K562 (cell line): ENCODE measurements at regions not wholly inside any gene's neighbourhood (a gene's known extent, or its start where the extent isn't known, plus 50 kb on each side); places are given as distances from the start of the nearest gene placed in this dataset.

Experiments used
- ATAC-seq: fragments of 200-7000 bp; cut with Tn5 transposase; 3 replicates; pipeline ENCODE4 v1.9.1; 2020; ENCODE audit warnings: moderate library complexity
- BruUV-seq: library from RNA; stranded (reverse); fragments of 400-500 nt; replicated peaks from 2 replicates; lab custom pipeline; 2021; lab: Mats Ljungman, UMichigan
- CTCF ChIA-PET: fragments of 300-600 bp; formaldehyde crosslinking; extraction: SDS; loops from one replicate; lab custom pipeline; 2021; ENCODE audit warnings: low intra/inter-chr PET ratio; lab: Yijun Ruan, JAX
- POLR2A ChIA-PET: fragments of 300-600, 350-650 bp; sonication (Branson Sonifier 250); formaldehyde crosslinking; extraction: SDS; loops from one replicate; lab custom pipeline; 2021; ENCODE audit warnings: antibody characterized with exemption, inconsistent platforms; lab: Yijun Ruan, JAX
- DNase-seq, 4 experiments: peaks; one replicate each; pipeline versions ENCODE4 v3.0.0 to v3.0.0-alpha.2; 2011 to 2018; ENCODE audit warnings: low spot score in 3 of 4, mixed read lengths in 3 of 4; ENCODE audit errors: extremely low read depth in 1 of 4
- FAIRE-seq: peaks from 2 replicates; lab custom pipeline; 2011; peaks lifted over from hg19 to GRCh38; lab: Jason Lieb, UNC
- H2AFZ ChIP-seq: 2 replicates; pipeline ENCODE4 v1.6.0; 2011; ENCODE audit warnings: low read depth, low read length, control low read depth, inconsistent platforms
- H3K27ac ChIP-seq: fragments of 200-600 bp; 3 replicates; pipeline ENCODE4 v1.8.0; 2011; ENCODE audit warnings: low read depth, mild to moderate bottlenecking, control low read depth, inconsistent platforms, low read length, moderate library complexity, mixed read lengths; ENCODE audit errors: extremely low read depth
- H3K27me3 ChIP-seq, 2 experiments: fragments of 300-600 bp in 1 of 2; 2 replicates in 1 of 2; 3 replicates in 1 of 2; pipeline versions ENCODE4 v1.6.0 to v1.8.0; 2011; ENCODE audit warnings: inconsistent platforms in 2 of 2, low read length in 2 of 2, mild to moderate bottlenecking in 1 of 2, mixed read lengths in 1 of 2, moderate library complexity in 1 of 2; ENCODE audit not compliant: control insufficient read depth in 2 of 2, insufficient read depth in 2 of 2
- H3K36me3 ChIP-seq: fragments of 300-600 bp; 3 replicates; pipeline ENCODE4 v1.8.0; 2011; ENCODE audit warnings: mild to moderate bottlenecking, low read length, inconsistent platforms; ENCODE audit not compliant: control insufficient read depth, insufficient read depth
- H3K4me1 ChIP-seq, 2 experiments: fragments of 200-600 bp in 1 of 2; replicated peaks in 1 of 2; 2 replicates in 1 of 2; 3 replicates in 1 of 2; pipeline versions ENCODE4 v1.5.1 to v1.8.0; 2011; ENCODE audit warnings: inconsistent platforms in 2 of 2, low read length in 2 of 2, mild to moderate bottlenecking in 1 of 2, mixed read lengths in 1 of 2, moderate library complexity in 1 of 2; ENCODE audit not compliant: control insufficient read depth in 2 of 2, insufficient read depth in 2 of 2
- H3K4me2 ChIP-seq: 2 replicates; pipeline ENCODE4 v1.6.1; 2011; ENCODE audit warnings: low read length, control low read depth, inconsistent platforms, mixed read lengths; ENCODE audit not compliant: insufficient read depth
- H3K4me3 ChIP-seq: fragments of 200-600 bp; sonication (generic), shearing (Covaris generic); 2 replicates; pipeline ENCODE4 v1.5.1; 2016; ENCODE audit warnings: control low read depth, inconsistent platforms
- H3K79me2 ChIP-seq: fragments of 200-600 bp; 3 replicates; pipeline ENCODE4 v1.8.0; 2011; ENCODE audit warnings: low read length, inconsistent platforms; ENCODE audit not compliant: control insufficient read depth, insufficient read depth
- H3K9ac ChIP-seq, 2 experiments: 2 replicates each; pipeline versions ENCODE4 v1.6.0 to v1.6.1; 2011; ENCODE audit warnings: low read depth in 2 of 2, low read length in 2 of 2, control low read depth in 1 of 2, inconsistent platforms in 1 of 2, mild to moderate bottlenecking in 1 of 2, mixed read lengths in 1 of 2; ENCODE audit not compliant: insufficient read depth in 1 of 2
- H3K9me1 ChIP-seq: one replicate; pipeline ENCODE4 v1.6.0; 2011; ENCODE audit warnings: inconsistent platforms, mild to moderate bottlenecking, low read length, moderate library complexity; ENCODE audit not compliant: control insufficient read depth, insufficient read depth
- H3K9me3 ChIP-seq: replicated peaks from 2 replicates; pipeline ENCODE4 v1.5.1; 2011; ENCODE audit warnings: low read depth, low read length, inconsistent platforms; ENCODE audit not compliant: control insufficient read depth, insufficient read depth
- H4K20me1 ChIP-seq: replicated peaks from 2 replicates; pipeline ENCODE4 v1.6.1; 2011; ENCODE audit warnings: low read length, inconsistent platforms, mixed read lengths; ENCODE audit not compliant: control insufficient read depth, insufficient read depth
- CBX3 ChIP-seq, 2 experiments: IDR thresholded peaks; 1 replicate in 1 of 2; 2 replicates in 1 of 2; pipeline ENCODE4 v1.6.1; 2012; ENCODE audit warnings: inconsistent platforms in 2 of 2, low read length in 2 of 2, borderline replicate concordance in 1 of 2, control low read depth in 1 of 2
- CREBBP ChIP-seq: IDR thresholded peaks from one replicate; pipeline ENCODE4 v1.6.1; 2012; ENCODE audit warnings: low read depth, mild to moderate bottlenecking, control low read depth, inconsistent platforms, low read length
- CTBP1 ChIP-seq: fragments of 450-650 bp; IDR thresholded peaks from 2 replicates; pipeline ENCODE4 v1.6.1; 2016; ENCODE audit warnings: borderline replicate concordance
- HDAC3 ChIP-seq: fragments of 450-650 bp; IDR thresholded peaks from 2 replicates; pipeline ENCODE4 v1.6.1; 2018; ENCODE audit warnings: borderline replicate concordance, mild to moderate bottlenecking, moderate library complexity; ENCODE audit not compliant: partially characterized antibody
- RFX5 ChIP-seq: IDR thresholded peaks from 2 replicates; pipeline ENCODE4 v1.6.1; 2011; ENCODE audit warnings: low read depth, mild to moderate bottlenecking, improper control_type of control experiment, low read length
- SMAD1 ChIP-seq: fragments of 150-350 bp; IDR thresholded peaks from 2 replicates; pipeline ENCODE4 v1.6.1; 2014; ENCODE audit warnings: low read length, low read depth; ENCODE audit not compliant: partially characterized antibody
- TEAD4 ChIP-seq, 2 experiments: sonication (generic) in 1 of 2; formaldehyde crosslinking in 1 of 2; IDR thresholded peaks; 2 replicates each; pipeline versions ENCODE4 v1.6.1 to v1.8.0; 2012 to 2022; ENCODE audit warnings: borderline replicate concordance in 1 of 2, inconsistent platforms in 1 of 2, low read length in 1 of 2, mild to moderate bottlenecking in 1 of 2, missing genetic modification reagents in 1 of 2
- ZBTB7A ChIP-seq: IDR thresholded peaks from 2 replicates; pipeline ENCODE4 v1.6.1; 2011; ENCODE audit warnings: low read depth, mild to moderate bottlenecking, low read length, moderate library complexity, borderline replicate concordance; ENCODE audit not compliant: control insufficient read depth
- ZNF717 ChIP-seq: fragments of 250-450 bp; sonication (Bioruptor Pico); IDR thresholded peaks from 2 replicates; pipeline ENCODE4 v1.5.0; 2021
- WGBS: fragments of 100-300 bp; shearing (Covaris generic); methylation state at CpG from one replicate; pipeline ENCODE4 v1.1.6; 2016; ENCODE audit warnings: low coverage, mixed read lengths; ENCODE audit not compliant: insufficient coverage; ENCODE audit errors: missing lambda C conversion rate; 5-methylcytosine and 5-hydroxymethylcytosine counted together
- in situ Hi-C: fragments of 300-500 bp; cut with MboI; formaldehyde crosslinking; loops from 4 replicates; pipeline ENCODE4 v1.15.0; 2018; ENCODE audit warnings: inconsistent platforms, mixed read lengths
- intact Hi-C: fragments of 100-400 bp; cut with micrococcal nuclease; formaldehyde crosslinking; loops from 2 replicates; pipeline ENCODE4 v1.14.2; 2022
- TF ChIP-seq, protein P1 (sequence below): sonication (generic); formaldehyde crosslinking; IDR thresholded peaks from 2 replicates; pipeline ENCODE4 v1.8.0; 2022; ENCODE audit warnings: mild to moderate bottlenecking, missing genetic modification reagents
- TF ChIP-seq, protein P2 (sequence below), 2 experiments: fragments of 150-350 bp in 1 of 2; IDR thresholded peaks; 2 replicates each; pipeline ENCODE4 v1.6.1; 2012 to 2016; ENCODE audit warnings: low read depth in 2 of 2, low read length in 2 of 2, mild to moderate bottlenecking in 1 of 2, moderate library complexity in 1 of 2

DNA sequence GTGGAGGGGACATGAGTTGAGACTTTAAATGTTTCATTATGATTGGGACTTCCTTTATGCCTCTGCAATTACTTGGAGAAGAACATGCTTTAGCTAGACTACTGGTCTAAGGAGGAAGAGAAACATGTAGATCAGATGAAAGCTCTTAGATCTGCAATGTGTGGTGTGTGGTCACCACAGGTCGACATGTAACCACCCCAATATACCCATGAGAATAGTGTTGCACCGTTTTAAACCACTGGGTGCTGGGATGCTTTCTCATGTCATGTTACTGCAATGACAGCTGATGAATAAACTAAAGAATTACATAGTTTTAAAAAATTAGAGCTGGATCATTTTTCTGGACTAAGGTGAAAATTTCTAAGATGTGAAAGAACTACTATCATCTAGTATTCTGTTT lies 1039.7 kb downstream of the RAPGEF2 start:
- DNase-seq (no peak), ATAC-seq (no peak), FAIRE-seq (no peak)
- Histone ChIP-seq H3K27me3 (no peaks in the 10 kb centered on the region), H4K20me1 (no peaks in the 10 kb centered on the region), H3K4me2 (no peak overlapping the region), H3K79me2 (no peaks in the 10 kb centered on the region), H3K4me1 (no peaks in the 10 kb centered on the region), H3K36me3 (no peaks in the 10 kb centered on the region), H3K27ac (no peak overlapping the region), H3K9ac (no peak overlapping the region), H3K9me1 (no peaks in the 10 kb centered on the region), H2AFZ (no peak overlapping the region), H3K4me3 (no peak overlapping the region), H3K9me3 (no peaks in the 10 kb centered on the region)
- WGBS: 0% methylated on average over 1 of the region's 2 CpGs
- ChIA-PET CTCF (no interaction called here), POLR2A (no interaction called here)
- intact Hi-C loops: no loop called here
- no TSS peak for BruUV-seq
- in situ Hi-C loops: no loop called here
- no peak for TF ChIP-seq HDAC3
- TF ChIP-seq ZNF717 (CRISPR knock-in tag): no peak
- no peak for TF ChIP-seq TEAD4 (IDR thresholded peaks at IDR 0.05; ENCODE audit: low read length)
- TF ChIP-seq TEAD4 (CRISPR knock-in tag; IDR thresholded peaks at IDR 0.05; ENCODE audit: borderline replicate concordance): no peak
- TF ChIP-seq, protein P1, sequence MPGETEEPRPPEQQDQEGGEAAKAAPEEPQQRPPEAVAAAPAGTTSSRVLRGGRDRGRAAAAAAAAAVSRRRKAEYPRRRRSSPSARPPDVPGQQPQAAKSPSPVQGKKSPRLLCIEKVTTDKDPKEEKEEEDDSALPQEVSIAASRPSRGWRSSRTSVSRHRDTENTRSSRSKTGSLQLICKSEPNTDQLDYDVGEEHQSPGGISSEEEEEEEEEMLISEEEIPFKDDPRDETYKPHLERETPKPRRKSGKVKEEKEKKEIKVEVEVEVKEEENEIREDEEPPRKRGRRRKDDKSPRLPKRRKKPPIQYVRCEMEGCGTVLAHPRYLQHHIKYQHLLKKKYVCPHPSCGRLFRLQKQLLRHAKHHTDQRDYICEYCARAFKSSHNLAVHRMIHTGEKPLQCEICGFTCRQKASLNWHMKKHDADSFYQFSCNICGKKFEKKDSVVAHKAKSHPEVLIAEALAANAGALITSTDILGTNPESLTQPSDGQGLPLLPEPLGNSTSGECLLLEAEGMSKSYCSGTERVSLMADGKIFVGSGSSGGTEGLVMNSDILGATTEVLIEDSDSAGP: no peak
- TF ChIP-seq CBX3 (IDR thresholded peaks at IDR 0.05; ENCODE audit: borderline replicate concordance in 1 of 2, low read length in 2 of 2): no peak
- TF ChIP-seq RFX5: no peak
- no peak for TF ChIP-seq CREBBP
- no peak for TF ChIP-seq ZBTB7A
- no peak for TF ChIP-seq CTBP1
- TF ChIP-seq, protein P2, sequence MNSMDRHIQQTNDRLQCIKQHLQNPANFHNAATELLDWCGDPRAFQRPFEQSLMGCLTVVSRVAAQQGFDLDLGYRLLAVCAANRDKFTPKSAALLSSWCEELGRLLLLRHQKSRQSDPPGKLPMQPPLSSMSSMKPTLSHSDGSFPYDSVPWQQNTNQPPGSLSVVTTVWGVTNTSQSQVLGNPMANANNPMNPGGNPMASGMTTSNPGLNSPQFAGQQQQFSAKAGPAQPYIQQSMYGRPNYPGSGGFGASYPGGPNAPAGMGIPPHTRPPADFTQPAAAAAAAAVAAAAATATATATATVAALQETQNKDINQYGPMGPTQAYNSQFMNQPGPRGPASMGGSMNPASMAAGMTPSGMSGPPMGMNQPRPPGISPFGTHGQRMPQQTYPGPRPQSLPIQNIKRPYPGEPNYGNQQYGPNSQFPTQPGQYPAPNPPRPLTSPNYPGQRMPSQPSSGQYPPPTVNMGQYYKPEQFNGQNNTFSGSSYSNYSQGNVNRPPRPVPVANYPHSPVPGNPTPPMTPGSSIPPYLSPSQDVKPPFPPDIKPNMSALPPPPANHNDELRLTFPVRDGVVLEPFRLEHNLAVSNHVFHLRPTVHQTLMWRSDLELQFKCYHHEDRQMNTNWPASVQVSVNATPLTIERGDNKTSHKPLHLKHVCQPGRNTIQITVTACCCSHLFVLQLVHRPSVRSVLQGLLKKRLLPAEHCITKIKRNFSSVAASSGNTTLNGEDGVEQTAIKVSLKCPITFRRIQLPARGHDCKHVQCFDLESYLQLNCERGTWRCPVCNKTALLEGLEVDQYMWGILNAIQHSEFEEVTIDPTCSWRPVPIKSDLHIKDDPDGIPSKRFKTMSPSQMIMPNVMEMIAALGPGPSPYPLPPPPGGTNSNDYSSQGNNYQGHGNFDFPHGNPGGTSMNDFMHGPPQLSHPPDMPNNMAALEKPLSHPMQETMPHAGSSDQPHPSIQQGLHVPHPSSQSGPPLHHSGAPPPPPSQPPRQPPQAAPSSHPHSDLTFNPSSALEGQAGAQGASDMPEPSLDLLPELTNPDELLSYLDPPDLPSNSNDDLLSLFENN (IDR thresholded peaks at IDR 0.05; ENCODE audit: low read depth in 2 of 2, low read length in 2 of 2): no peak
- TF ChIP-seq SMAD1: no peak
